Ishikawa (cell line): ENCODE measurements at regions not wholly inside any gene's neighbourhood (a gene's known extent, or its start where the extent isn't known, plus 50 kb on each side); places are given as distances from the start of the nearest gene placed in this dataset.

Source experiments
- CEBPB ChIP-seq: IDR thresholded peaks from 2 replicates; pipeline ENCODE4 v1.6.1; 2012
- CREB1 ChIP-seq: IDR thresholded peaks from 2 replicates; pipeline ENCODE4 v1.6.1; 2012; ENCODE audit warnings: low read depth
- EGR1 ChIP-seq: IDR thresholded peaks from 2 replicates; pipeline ENCODE4 v1.6.1; 2012
- EP300 ChIP-seq: IDR thresholded peaks from 2 replicates; pipeline ENCODE4 v1.6.1; 2012; ENCODE audit warnings: borderline replicate concordance
- MAX ChIP-seq: IDR thresholded peaks from 2 replicates; pipeline ENCODE4 v1.6.1; 2012
- NFIC ChIP-seq: IDR thresholded peaks from 2 replicates; pipeline ENCODE4 v1.6.1; 2012
- REST ChIP-seq: IDR thresholded peaks from 2 replicates; pipeline ENCODE4 v1.6.1; 2012; ENCODE audit warnings: low read depth, mild to moderate bottlenecking
- TCF12 ChIP-seq: IDR thresholded peaks from 2 replicates; pipeline ENCODE4 v1.6.1; 2012; ENCODE audit warnings: low read depth
- TEAD4 ChIP-seq: IDR thresholded peaks from 2 replicates; pipeline ENCODE4 v1.6.1; 2012
- USF1 ChIP-seq: IDR thresholded peaks from 2 replicates; pipeline ENCODE4 v1.6.1; 2012
- ZBTB7A ChIP-seq: IDR thresholded peaks from 2 replicates; pipeline ENCODE4 v1.6.1; 2012; ENCODE audit warnings: low read depth

GRCh38 chr4:188439641-188440311 is 300.5 kb downstream of the TRIML1 start:
- TF ChIP-seq EP300 (no peak), ZBTB7A (no peak), EGR1 (no peak), NFIC (no peak), USF1 (no peak), TEAD4 (no peak), MAX (no peak), TCF12 (no peak), CEBPB (no peak), REST (no peak), CREB1 (no peak)
